Osteocyte (in vitro differentiated cells): ENCODE measurements at regions not wholly inside any gene's neighbourhood (a gene's known extent, or its start where the extent isn't known, plus 50 kb on each side); places are given as distances from the start of the nearest gene placed in this dataset.

Experiments
- DNase-seq: peaks from one replicate; pipeline ENCODE4 v3.0.0; 2021; ENCODE audit warnings: mixed read lengths; ENCODE audit not compliant: unreplicated experiment; ENCODE audit errors: extremely low spot score
- H3K27ac Mint-ChIP-seq: one replicate; pipeline ENCODE4 v1.8.0; 2021; ENCODE audit warnings: mild to moderate bottlenecking, mixed read lengths; ENCODE audit not compliant: unreplicated experiment
- H3K27me3 Mint-ChIP-seq: one replicate; pipeline ENCODE4 v1.8.0; 2021; ENCODE audit warnings: mixed read lengths; ENCODE audit not compliant: unreplicated experiment
- H3K36me3 Mint-ChIP-seq: one replicate; pipeline ENCODE4 v1.8.0; 2021; ENCODE audit warnings: mixed read lengths; ENCODE audit not compliant: unreplicated experiment
- H3K4me1 Mint-ChIP-seq: one replicate; pipeline ENCODE4 v1.8.0; 2021; ENCODE audit warnings: mixed read lengths; ENCODE audit not compliant: unreplicated experiment
- H3K4me3 Mint-ChIP-seq: one replicate; pipeline ENCODE4 v1.8.0; 2021; ENCODE audit warnings: mild to moderate bottlenecking, moderate library complexity, mixed read lengths; ENCODE audit not compliant: unreplicated experiment
- H3K9me3 Mint-ChIP-seq: one replicate; pipeline ENCODE4 v1.8.0; 2021; ENCODE audit warnings: mixed read lengths; ENCODE audit not compliant: unreplicated experiment
- TF ChIP-seq, protein P1 (sequence below): fragments of 200-600 bp; sonication (generic); IDR thresholded peaks from 2 replicates; pipeline ENCODE4 v1.5.0; 2021; ENCODE audit warnings: antibody characterized with exemption, mild to moderate bottlenecking, moderate library complexity

DNA sequence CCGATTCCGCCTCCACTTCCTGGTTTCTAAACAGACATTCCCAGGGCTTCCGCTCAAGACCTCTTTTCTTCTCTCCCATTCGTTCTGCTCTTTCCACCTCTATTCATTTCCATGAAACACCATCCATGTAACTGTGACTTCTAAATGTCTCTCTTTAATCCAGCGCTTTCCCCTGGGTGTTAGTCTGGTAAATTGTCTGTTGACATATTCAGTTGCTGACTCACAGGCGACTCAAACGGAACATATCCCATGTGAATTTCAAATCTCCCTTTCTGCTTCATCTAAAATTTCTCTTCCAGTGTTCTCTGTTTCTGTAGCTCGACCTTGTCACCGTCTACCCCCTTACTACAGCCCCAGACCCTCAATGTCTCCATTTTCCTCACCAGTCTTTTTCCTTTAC, 119.1 kb downstream of the PFKFB3 start:
- Mint-ChIP-seq H3K27me3 (no peaks in the 10 kb centered on the region), H3K36me3 (no peaks in the 10 kb centered on the region), H3K27ac (no peak overlapping the region), H3K9me3 (no peaks in the 10 kb centered on the region), H3K4me1 (no peaks in the 10 kb centered on the region), H3K4me3 (no peak overlapping the region)
- DNase-seq, result no peak
- TF ChIP-seq, protein P1, sequence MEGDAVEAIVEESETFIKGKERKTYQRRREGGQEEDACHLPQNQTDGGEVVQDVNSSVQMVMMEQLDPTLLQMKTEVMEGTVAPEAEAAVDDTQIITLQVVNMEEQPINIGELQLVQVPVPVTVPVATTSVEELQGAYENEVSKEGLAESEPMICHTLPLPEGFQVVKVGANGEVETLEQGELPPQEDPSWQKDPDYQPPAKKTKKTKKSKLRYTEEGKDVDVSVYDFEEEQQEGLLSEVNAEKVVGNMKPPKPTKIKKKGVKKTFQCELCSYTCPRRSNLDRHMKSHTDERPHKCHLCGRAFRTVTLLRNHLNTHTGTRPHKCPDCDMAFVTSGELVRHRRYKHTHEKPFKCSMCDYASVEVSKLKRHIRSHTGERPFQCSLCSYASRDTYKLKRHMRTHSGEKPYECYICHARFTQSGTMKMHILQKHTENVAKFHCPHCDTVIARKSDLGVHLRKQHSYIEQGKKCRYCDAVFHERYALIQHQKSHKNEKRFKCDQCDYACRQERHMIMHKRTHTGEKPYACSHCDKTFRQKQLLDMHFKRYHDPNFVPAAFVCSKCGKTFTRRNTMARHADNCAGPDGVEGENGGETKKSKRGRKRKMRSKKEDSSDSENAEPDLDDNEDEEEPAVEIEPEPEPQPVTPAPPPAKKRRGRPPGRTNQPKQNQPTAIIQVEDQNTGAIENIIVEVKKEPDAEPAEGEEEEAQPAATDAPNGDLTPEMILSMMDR, result no peak

DNA sequence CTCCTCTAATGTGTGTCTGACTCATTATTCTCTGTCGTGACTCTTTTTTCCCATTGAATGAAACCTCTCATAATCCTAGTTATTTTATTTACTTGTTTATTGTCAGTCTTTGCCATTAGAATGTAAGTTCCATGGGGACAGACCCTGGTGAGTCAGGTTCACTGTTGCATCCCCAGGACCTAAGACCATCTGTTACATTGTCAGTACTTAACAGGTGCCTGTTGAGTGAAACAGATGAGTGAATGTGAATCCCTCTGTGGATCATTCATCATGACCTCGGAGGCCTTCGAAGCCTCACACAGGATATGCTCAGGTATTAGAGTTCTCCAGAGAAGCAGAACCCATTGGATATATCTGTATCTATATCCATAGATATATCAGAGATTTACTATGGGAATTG, 120.1 kb downstream of the PFKFB3 start:
- no peaks in the 10 kb centered on the region for H3K9me3 Mint-ChIP-seq

DNA sequence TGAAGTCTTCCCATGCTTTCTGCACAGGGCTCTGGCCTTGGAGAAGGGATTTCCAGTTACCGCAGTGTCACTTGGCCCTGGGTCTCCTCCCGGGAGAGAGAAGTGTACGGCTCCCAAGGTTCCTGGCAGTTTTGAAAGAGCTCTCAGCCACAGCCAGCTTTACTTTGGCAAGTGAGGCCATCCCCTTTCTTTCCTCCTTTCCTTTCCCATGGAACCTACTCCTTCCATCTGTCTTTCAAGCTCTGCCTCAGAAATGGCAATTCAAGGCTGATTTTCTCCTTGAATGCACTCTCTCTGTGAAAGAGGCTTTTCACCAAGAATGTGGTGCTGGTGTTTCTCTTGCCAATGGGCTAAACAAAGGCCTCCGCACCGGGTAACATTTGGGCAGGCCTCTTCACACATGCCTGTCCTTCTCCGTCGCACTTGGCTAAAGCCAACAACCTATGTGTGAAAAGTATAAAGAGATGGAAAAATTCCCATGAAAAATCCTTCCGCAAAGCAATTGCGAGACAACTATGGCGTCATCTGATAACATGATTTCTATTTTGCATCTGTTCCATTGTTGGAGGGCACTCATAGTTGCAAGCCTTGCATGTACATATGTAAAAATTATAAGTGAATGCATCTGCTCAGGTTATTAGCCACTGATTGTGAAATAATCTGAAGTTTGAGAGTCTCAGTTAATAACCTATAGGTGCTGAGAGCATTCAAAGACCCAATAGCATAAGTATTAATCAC, 125.4 kb downstream of the PFKFB3 start:
- H3K36me3 Mint-ChIP-seq, result no peaks in the 10 kb centered on the region
- H3K27me3 Mint-ChIP-seq, result no peaks in the 10 kb centered on the region
- no peak overlapping the region for H3K4me3 Mint-ChIP-seq

More for the DNA sequence above, 120.1 kb downstream of the PFKFB3 start:
- Mint-ChIP-seq H3K36me3 (no peaks in the 10 kb centered on the region), H3K4me3 (no peak overlapping the region), H3K27ac (no peak overlapping the region), H3K4me1 (no peaks in the 10 kb centered on the region), H3K27me3 (no peaks in the 10 kb centered on the region)
- TF ChIP-seq, protein P1, result no peak
- DNase-seq, result no peak

DNA sequence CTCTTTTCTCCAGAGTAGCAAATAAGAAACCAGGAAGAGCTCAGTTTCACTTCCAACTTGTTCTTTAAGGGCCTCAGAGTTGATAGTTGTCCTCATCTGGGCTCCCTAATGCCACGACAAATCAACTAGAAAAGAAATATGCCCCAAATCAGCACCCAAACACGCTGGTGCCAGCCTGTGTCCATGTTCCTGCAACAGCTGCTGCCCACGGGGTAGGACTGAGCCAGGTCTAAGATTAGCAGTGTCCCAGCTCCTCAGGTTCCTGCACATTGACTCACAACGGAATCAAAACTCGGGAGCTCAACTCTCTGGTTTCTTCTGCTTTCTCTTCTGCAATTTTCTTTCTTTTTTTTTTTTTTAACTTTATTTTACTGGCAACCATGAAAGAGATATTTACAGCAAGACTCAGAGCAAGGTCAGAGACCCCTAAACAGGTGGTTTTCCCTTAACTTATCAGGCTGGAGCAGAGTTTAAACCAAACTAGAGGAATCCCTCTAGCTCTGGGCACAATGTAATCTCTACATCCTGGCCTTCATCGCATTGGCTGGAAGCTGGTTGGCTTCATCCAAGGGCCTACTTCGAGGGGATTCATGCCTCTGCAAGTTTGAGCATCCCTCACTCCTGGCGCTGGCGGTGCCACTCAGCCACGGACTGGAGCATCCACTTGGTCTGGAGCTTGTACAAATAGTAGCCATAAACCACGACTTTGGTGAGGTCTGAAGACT, 126.1 kb downstream of the PFKFB3 start:
- Mint-ChIP-seq H3K4me3 (no peak overlapping the region), H3K27ac (no peak overlapping the region), H3K27me3 (no peaks in the 10 kb centered on the region), H3K9me3 (no peaks in the 10 kb centered on the region), H3K36me3 (no peaks in the 10 kb centered on the region), H3K4me1 (no peaks in the 10 kb centered on the region)
- TF ChIP-seq, protein P1, result no peak
- no peak for DNase-seq

More for the DNA sequence above, 125.4 kb downstream of the PFKFB3 start:
- no peak for DNase-seq
- Mint-ChIP-seq H3K27ac (no peak overlapping the region), H3K4me1 (no peaks in the 10 kb centered on the region), H3K9me3 (no peaks in the 10 kb centered on the region)
- TF ChIP-seq, protein P1, result no peak

DNA sequence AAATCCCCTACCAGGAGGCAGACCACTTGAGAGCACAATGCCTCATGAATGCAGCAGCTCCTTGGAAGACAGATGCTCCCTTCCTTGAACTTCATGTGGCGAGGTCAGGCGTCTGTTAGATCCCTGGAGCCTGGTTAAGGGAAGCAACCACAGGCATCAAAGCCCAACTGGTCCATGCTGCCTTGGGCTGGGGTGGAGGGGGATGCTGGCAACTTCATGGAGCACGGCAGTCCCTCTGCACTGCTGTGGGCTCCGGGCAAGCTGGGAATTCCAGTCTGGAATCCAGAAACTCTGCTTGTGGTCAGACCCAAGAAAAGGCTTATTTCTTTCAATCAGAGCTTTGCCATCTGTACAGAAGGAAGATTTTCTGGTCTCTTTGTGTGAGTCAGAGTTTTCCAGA, 130.4 kb downstream of the PFKFB3 start:
- TF ChIP-seq, protein P1, result no peak

More for the DNA sequence above, 130.4 kb downstream of the PFKFB3 start:
- H3K9me3 Mint-ChIP-seq, result no peaks in the 10 kb centered on the region
- H3K27me3 Mint-ChIP-seq, result no peaks in the 10 kb centered on the region
- DNase-seq, result peak; percentile 40
- H3K36me3 Mint-ChIP-seq, result no peaks in the 10 kb centered on the region
- H3K4me1 Mint-ChIP-seq, result peaks cover 7% of the 10 kb centered on the region
- no peak overlapping the region for H3K4me3 Mint-ChIP-seq
- no peak overlapping the region for H3K27ac Mint-ChIP-seq
